ENCODE measurements at regions not wholly inside any gene's neighbourhood (a gene's known extent, or its start where the extent isn't known, plus 50 kb on each side); places are given as distances from the start of the nearest gene placed in this dataset.

GRCh38 chr9:21685502-21685901, 116.9 kb upstream of the MTAP start:
- Histone ChIP-seq H3K4me3 (ENCODE audit: control insufficient read depth in 2 of 3, extremely low read depth in 1 of 3, insufficient read depth in 2 of 3, low read depth in 1 of 3, low read length in 3 of 3) (peak overlapping the region in 2 of 3 experiments; percentile 8 to 11), H2AFZ (ENCODE audit: control insufficient read depth, low read length) (no peak overlapping the region), H3K9me1 (ENCODE audit: control insufficient read depth, extremely low read depth, insufficient read depth, low read length) (no peaks in the 10 kb centered on the region), H3K4me1 (ENCODE audit: control insufficient read depth, extremely low read depth, insufficient read depth, low read length) (peaks cover 92% of the 10 kb centered on the region), H3K27me3 (ENCODE audit: control insufficient read depth, extremely low read depth, insufficient read depth, low read length) (no peaks in the 10 kb centered on the region), H3K4me2 (ENCODE audit: control insufficient read depth, extremely low read depth, insufficient read depth, low read depth, low read length) (peak overlapping the region; percentile 84), H4K20me1 (ENCODE audit: control insufficient read depth, extremely low read depth, insufficient read depth, low read length) (no peaks in the 10 kb centered on the region), H3K79me2 (ENCODE audit: control insufficient read depth, insufficient read depth, low read length) (peaks cover 13% of the 10 kb centered on the region), H3K9me3 (ENCODE audit: control insufficient read depth, low read depth, low read length) (no peaks in the 10 kb centered on the region), H3K36me3 (ENCODE audit: control insufficient read depth in 2 of 2, extremely low read depth in 1 of 2, insufficient read depth in 2 of 2, low read length in 2 of 2) (no peaks in the 10 kb centered on the region), H3K9ac (ENCODE audit: control insufficient read depth, extremely low read depth, insufficient read depth, low read length) (peak overlapping the region; percentile 28), H3K27ac (ENCODE audit: control insufficient read depth, insufficient read depth, low read length) (peak overlapping the region; percentile 95)
- dilution Hi-C loops (cut with MboI; ENCODE audit: extremely low pct_ligation_motif_present, low sequenced_read_pairs), result no loop called here
- FAIRE-seq (no peak), DNase-seq (ENCODE audit: low read depth, low spot score) (no peak)
- no peak for TF ChIP-seq CTCF (optimal IDR thresholded peaks at IDR 0.05 in 1 of 3, IDR thresholded peaks at IDR 0.05 in 1 of 3, conservative IDR thresholded peaks at IDR 0.05 in 1 of 3; ENCODE audit: extremely low read depth in 1 of 3, insufficient read depth in 2 of 3, low read length in 3 of 3)
- TF ChIP-seq EZH2 (IDR thresholded peaks at IDR 0.05; ENCODE audit: low read length), result no peak

DNA sequence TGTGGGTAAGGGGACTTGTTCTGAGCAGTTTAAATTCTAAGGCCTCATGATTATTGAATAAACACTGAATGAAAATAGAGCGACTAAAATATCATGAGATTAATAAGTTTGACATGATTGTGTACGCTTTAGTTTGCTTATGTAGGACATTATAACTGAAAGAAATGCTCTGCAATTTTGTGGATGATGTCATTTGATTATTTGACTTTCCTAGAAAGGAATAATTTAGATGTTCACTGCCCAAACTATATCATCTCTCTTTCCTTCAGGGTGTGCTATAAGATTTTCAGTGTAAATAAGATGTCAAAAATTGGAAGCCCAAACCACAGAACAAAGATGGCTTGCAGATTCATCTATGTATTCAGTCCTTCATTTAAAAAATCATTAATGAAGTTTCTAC, 115.7 kb upstream of the MTAP start:
- H2AFZ ChIP-seq (ENCODE audit: control insufficient read depth, low read length), result no peak overlapping the region
- dilution Hi-C loops (cut with MboI; ENCODE audit: extremely low pct_ligation_motif_present, low sequenced_read_pairs), result no loop called here
- DNase-seq (ENCODE audit: low read depth, low spot score) (no peak), FAIRE-seq (no peak)
- H3K4me2 ChIP-seq (ENCODE audit: control insufficient read depth, extremely low read depth, insufficient read depth, low read depth, low read length), result no peak overlapping the region
- H3K27ac ChIP-seq (ENCODE audit: control insufficient read depth, insufficient read depth, low read length), result peak overlapping the region; percentile 95
- no peaks in the 10 kb centered on the region for H3K27me3 ChIP-seq (ENCODE audit: control insufficient read depth, extremely low read depth, insufficient read depth, low read length)
- H3K9ac ChIP-seq (ENCODE audit: control insufficient read depth, extremely low read depth, insufficient read depth, low read length), result no peak overlapping the region
- H3K4me1 ChIP-seq (ENCODE audit: control insufficient read depth, extremely low read depth, insufficient read depth, low read length), result peaks cover 84% of the 10 kb centered on the region
- H3K9me3 ChIP-seq (ENCODE audit: control insufficient read depth, low read depth, low read length), result no peaks in the 10 kb centered on the region
- no peaks in the 10 kb centered on the region for H3K36me3 ChIP-seq (ENCODE audit: control insufficient read depth in 2 of 2, extremely low read depth in 1 of 2, insufficient read depth in 2 of 2, low read length in 2 of 2)
- no peaks in the 10 kb centered on the region for H4K20me1 ChIP-seq (ENCODE audit: control insufficient read depth, extremely low read depth, insufficient read depth, low read length)
- TF ChIP-seq CTCF (optimal IDR thresholded peaks at IDR 0.05 in 1 of 3, IDR thresholded peaks at IDR 0.05 in 1 of 3, conservative IDR thresholded peaks at IDR 0.05 in 1 of 3; ENCODE audit: extremely low read depth in 1 of 3, insufficient read depth in 2 of 3, low read length in 3 of 3), result no peak
- TF ChIP-seq EZH2 (IDR thresholded peaks at IDR 0.05; ENCODE audit: low read length), result no peak
- no peak overlapping the region for H3K4me3 ChIP-seq (ENCODE audit: control insufficient read depth in 2 of 3, extremely low read depth in 1 of 3, insufficient read depth in 2 of 3, low read depth in 1 of 3, low read length in 3 of 3)
- H3K79me2 ChIP-seq (ENCODE audit: control insufficient read depth, insufficient read depth, low read length), result peaks cover 13% of the 10 kb centered on the region
- H3K9me1 ChIP-seq (ENCODE audit: control insufficient read depth, extremely low read depth, insufficient read depth, low read length), result no peaks in the 10 kb centered on the region
